HG02981 (cell line): ENCODE measurements at regions not wholly inside any gene's neighbourhood (a gene's known extent, or its start where the extent isn't known, plus 50 kb on each side); places are given as distances from the start of the nearest gene placed in this dataset.
"Not testable (repeated sequence)": the region's sequence is repeated elsewhere in the genome, so short reads cannot be mapped to it uniquely, and the experiment has no call there.

Experiments
- ATAC-seq: cut with Tn5 transposase; IDR thresholded peaks from one replicate; pipeline ENCODE4 v1.9.1; 2021; ENCODE audit warnings: mild to moderate bottlenecking, moderate library complexity; ENCODE audit not compliant: unreplicated experiment

DNA sequence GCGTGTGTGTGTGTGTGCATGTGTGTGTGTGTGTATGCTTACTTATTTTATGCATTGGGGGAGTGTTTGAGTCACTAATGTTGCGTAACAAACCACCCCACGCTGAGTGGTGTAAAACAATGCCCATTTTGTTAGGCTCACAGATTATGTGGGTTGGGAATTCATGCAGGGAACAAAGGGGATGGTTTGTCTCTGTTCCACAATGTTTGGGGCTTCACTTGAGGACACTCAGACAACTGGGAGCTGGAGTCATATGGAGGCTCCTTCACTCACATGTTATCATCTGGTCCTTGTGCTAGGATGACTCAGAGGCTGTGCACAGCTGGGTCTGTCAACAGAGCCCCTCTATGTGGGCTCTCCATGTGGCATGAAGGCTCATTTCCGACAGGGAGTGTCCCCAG is 51.3 kb upstream of the LARGE1 start:
- no peak for ATAC-seq

DNA sequence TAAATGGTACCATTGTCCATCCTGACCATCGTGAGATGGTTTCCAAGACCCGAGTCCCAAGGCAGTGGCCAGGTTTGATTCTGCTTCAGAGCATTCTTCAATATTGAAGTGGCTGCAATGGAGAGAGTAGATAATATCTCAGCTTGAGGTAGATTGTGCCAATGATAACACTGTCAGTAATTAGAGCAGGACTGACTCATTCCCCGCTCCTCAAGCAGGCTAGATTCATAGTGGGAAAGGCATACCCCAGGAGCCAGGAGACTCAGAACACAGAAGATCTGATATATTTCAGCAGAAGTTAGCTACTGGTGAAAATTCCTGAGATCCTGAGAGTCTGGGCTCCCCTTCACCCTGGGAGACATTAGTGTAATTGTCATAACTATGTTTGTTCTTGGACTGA is 55.6 kb upstream of the LARGE1 start:
- no peak for ATAC-seq

DNA sequence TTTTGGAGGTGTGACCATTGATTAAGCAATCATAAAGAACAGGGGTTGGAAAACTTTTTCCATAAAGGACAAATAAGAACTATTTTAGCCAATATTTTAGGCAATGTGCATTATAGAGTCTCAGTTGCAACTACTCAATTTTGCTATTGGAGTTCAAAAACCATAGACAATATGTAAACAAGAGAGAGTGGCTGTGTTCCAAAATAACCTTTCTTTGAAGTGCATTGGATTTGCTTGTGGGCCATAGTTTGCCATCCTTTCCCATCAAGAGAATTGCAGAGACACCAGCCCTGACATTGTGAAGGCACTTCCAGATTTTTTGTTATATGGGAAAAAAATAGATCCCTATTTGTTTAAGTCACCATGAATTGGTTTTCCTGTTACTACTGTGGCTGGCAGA is 63.3 kb upstream of the LARGE1 start:
- ATAC-seq = no peak

DNA sequence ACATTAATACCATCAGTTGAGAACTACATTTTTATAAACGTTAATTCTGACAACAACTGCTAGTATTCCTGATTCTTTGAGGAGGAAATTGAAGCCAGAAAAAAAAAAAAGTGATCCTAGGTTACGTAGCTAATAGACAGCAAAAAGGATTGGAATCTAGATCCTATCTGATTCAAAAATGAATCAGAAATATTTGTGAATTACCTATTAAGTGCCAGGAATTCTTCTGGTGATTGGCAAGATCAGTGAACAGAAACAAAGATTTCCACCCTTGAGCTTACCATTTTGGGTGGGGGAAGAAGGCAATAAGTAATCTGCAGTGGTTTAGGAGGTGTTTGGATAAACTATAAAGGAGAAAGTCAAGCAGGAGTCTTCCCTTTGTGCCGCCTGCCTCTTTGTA is 63.9 kb upstream of the LARGE1 start:
- no peak for ATAC-seq

DNA sequence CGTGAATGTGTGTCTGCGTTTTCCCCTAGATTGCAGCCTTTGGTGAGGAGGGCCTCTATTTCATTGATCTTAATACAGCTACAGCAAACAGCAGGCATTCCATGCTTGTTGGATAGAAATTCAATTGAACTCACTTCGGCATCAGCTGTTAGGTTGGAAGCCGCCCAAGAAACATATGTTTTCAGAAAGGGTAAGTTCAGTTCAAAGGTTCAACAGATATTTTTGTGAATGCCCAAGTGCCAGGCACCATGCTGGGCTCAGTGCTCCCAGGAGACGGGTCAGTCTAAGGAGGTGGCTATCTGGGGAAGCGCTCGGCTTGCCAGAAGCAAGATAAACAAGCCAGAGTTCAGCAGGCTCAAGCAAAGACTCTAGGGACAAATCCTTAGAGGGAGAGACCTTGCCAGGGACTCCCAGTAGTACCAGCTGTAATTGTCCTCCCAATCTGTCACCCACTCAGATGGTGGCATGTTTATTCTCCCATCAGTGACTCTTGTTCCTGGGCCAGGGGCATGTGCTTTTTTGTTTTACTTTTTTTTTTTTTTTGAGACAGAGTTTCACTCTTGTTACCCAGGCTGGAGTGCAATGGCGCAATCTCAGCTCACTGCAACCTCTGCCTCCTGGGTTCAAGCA is 64.5 kb upstream of the LARGE1 start:
- ATAC-seq = no peak

DNA sequence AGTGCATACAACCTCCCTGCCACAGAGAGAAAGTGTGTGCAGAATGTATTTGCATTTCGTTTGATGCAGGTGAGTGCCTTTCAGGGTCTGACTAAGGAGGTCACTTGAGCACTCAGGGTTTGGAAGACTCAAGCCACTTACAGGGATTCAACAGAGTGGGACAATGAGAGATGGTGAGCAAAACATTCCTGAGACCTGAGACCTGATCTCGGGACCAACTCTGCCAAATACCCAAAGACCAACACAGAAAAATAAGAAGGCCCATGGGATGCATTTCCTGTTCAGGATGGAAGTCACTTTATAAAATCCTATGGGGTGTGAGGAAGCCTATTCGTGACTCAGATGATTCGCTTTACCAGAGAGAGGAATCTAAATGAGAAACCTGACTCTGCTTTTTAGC is 65.2 kb upstream of the LARGE1 start:
- ATAC-seq = no peak

DNA sequence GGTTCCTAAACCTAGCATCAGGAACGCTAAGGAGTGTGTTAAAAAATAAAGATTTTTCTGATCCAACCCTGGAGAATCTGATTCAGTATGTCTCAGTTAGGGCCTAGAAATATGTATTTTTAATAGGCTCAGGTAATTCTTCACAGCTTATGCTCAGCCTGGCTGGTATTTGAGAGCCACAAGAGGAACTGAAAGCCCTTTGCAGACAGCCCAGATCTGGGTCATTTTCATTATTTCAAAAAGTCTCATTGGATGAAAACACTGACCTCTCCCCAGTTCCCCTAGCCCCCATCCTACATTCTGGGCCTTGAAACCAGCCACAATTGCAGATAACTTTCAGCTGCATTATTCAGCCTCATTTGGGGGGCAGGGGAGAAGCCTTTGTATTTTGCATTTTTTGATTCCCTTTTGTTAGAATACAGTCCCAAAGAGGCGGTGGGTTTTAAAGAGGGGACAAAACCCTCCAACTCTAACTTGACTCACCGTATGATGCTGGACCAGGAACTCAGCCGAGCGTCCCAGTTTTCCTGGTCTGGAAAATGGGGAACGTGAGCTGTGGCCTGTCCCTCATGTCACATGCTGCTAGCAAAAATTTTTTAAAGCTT is 66.0 kb upstream of the LARGE1 start:
- no peak for ATAC-seq

DNA sequence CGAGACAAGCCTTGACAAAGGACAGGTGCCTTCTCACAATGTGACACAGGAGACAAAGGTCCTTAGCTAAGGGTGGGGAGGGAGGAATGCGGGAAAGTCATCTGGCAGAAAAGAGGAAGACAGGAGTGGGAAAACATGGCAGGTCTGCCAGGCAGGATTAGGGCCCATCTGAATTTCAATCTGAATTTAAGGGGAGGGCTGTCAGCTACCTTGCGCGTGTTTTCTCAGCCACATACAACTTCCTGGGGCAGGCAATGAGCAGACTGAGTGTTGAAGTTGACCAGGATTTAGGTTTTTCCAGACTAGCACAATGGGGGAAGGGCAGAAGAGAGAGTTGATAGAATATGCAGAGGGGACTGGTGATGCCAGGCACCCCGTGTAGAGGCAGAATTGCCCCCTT is 66.7 kb upstream of the LARGE1 start:
- no peak for ATAC-seq

DNA sequence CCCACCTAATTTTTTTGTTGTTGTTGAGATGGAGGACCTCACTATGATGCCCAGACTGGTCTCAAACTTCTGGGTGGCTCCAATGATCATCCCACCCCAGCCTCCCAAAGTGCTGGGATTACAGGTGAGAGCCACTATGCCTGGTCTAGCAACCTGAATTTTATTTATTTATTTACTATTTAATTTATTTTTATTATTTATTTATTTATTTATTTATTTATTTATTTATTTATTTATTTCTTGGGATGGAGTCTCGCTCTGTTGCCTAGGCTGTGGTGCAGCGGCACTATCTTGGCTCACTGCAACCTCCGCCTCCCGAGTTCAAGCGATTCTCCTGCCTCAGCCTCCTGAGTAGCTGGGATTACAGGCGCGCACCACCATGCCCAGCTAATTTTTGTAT is 69.0 kb upstream of the LARGE1 start:
- ATAC-seq = not testable (repeated sequence)

DNA sequence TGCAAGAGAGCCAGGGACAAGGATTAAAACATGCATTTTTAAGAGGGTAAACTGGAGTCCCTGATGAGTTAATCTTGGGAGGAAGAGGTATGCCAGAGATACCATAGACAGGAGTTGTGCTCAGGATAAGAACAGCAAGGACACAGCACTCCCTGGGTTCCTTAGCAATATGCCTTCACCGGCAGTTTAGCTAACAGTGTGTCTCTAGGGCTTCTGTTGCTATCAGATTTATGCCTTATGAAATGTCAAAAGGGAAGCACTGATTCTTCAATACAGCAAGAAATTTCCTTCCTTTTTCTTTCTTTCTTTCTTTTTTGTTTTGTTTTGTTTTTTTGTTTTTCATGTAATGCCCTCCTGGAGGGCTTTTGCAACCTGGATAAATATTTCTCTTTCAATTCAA is 71.3 kb upstream of the LARGE1 start:
- no peak for ATAC-seq

DNA sequence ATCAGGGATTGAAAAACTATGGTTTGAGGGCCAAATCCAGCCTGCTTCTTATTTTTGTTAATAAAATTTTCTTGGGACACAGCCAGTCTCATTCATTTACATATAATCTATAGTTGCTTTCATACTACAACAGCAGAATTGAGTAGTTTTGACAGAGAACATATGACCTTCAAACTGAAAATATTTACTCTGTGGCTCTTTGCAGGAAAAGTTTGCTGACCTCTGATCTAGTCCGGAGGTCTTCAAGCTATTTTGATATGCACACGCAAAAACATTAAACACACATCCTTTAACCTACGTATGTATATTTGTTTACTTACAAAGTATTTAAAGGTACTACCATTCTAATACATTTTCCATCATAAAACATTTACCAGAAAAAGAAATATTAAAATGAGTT is 76.5 kb upstream of the LARGE1 start:
- no peak for ATAC-seq

DNA sequence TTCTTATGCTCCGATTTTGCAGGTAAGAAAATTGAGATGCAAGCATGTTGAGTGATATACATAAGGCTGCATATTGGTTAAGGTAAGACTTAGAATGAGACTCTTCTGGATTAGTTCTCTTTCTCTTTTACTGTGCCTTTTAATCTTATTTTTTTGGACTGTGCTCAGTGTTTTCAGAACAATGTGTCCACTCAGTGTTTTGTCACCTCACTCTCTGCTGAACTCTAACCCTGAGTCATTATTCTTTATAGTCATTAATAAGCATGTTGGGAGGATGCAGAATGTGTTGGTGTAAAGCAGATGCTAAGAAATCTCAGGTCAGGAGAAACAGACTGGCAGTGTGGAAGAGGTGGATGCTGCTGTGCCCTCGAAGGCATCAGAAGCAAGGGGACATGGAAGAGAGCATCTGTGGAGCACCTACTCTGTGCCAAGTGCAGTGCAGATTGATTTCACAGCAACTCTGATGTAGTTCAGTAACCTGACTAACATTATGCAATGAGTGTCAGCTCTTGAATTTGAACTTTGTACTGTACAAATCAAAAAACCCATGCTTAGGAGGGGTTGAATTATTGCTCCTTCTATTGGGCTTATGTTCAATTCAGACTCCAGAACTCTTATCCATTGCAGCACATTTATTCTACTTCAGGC is 80.7 kb upstream of the LARGE1 start:
- no peak for ATAC-seq

DNA sequence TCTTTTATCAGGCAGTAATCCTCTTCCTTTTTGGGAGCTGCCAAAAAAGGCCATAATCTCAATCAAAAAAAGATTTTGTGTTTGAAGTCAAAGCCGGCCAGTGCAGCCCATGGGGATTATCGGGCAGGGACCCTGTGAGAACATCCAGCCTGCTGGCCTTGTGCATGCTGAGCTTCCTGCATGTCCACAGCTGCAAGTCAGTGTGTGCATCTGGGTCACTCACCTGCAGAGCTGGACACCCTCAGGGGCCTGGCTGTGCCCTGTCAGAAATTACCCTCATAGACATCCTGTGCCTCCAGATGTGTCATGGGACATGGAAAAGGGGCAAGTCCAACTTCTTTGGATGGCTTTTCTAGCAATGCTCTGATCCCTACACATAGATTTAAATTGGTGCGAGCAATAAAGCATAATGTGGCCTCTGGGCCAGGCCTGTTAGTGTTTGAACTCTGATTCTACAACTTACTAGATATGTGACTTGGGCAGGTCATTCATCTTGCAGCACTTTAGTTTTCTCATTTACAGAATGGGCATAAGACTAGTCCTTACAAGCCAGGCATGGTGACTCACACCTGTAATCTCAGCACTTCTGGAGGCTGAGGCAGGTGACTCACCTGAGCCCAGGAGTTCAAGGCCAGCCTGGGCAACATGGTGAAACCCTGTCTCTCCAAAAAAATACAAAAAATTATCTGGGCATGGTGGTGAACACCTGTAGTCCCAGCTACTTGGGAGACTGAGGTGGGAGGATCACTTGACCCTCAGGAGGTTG is 81.6 kb upstream of the LARGE1 start:
- ATAC-seq = no peak

DNA sequence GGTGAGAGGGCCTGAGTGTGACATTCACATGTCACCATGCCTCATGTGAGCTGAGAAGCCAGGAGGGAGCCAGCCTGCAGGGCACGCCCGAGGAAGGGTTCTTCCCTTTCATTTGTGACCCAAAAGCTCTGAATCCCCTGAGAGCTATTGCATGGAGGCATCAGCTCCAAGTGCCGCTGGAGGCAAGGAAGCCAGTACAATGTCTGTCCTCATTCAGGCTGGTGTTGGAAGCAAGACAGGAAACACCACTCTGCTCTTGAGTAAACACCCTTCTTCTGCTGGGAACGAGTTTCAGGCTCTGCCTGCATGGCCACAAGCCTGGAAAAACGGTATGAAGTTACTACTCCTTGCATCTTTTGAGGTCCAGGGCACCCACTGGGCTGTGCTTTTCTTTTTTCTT is 83.8 kb upstream of the LARGE1 start:
- no peak for ATAC-seq

DNA sequence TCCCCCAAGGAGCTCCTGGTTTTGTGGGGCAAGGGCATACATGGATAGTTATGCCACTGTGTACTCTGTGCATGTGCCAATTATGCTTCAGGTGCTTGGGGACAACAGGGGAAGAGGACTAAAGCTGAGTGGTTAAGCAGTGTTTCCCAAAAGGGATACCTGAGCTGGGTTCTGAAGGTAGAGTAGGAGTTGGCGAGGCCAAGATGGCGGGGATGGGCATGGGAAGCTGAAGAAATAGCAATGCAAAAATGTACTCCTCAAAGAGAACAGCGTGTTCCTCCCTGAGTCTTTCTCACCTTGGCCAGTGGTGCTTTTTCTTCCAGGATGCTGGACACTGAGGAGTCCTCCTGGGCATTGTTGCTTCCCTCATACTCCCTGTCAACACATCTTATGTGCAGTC is 90.0 kb upstream of the LARGE1 start:
- no peak for ATAC-seq

DNA sequence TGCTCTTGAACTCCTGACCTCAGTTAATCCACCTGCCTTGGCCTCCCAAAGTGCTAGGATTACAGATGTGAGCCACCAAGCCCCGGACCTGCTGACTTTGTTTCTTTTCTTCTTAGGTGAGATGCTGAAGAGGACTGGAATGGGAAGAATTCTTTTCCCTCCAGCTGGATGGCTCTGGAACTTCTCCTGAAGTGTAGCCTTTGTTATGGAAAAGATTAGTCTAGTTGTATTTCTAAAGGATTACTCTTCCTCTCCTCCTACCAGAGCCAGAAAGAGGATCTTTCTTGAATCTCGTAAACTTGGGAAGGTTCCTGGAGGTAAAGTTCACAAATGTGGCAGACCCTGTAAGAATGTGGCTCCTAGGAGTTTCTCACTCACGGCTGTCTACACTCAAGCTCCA is 95.4 kb upstream of the LARGE1 start:
- no peak for ATAC-seq

DNA sequence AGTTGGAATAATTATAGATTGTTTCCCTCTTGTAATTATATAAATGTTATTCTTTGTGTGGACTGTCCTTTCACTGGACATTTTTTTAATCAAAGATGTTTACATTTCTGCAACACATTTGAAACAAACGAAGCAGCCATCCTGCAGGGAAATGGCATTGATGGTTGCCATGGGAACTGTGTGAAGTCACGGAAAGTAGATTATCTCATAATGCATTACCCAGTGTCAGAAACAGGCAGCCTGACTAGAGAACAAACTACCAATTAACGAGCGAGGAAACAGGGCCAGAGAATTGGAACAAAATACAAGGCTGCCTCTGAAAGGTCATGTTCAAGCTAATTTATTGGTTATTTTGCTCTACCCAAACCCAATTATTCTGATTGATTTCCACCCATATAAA is 96.9 kb upstream of the LARGE1 start:
- ATAC-seq = no peak

DNA sequence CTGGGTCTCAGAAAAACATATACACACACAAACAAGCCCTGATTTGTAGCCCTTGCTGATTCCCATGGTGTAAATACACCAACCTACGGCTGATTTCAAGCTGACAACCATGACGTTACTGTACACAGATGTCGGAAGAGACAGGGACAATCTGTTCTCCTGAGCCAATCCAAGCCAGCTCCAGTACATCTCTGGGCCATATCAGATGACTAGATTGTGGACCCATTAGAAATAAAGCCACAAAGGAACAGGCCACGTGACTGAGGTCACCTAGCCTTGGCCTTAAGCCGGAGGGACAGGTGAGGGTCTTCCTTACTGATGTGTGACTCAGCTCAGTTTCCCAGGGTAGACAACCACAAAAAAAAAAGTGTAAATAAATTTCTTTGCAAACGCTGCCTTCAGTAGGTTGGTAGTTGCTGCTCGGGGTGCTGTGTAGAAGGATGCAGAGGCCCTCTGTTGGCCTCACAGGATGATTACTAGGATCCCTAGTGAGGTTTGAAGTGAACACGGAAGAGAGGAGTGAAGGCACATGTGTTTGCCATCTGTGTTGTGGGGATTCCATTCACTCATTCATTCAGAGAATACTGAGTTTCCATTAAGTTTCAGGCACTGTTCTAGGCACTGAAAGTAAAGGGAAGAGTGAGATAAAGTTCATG is 99.0 kb upstream of the LARGE1 start:
- ATAC-seq = no peak

DNA sequence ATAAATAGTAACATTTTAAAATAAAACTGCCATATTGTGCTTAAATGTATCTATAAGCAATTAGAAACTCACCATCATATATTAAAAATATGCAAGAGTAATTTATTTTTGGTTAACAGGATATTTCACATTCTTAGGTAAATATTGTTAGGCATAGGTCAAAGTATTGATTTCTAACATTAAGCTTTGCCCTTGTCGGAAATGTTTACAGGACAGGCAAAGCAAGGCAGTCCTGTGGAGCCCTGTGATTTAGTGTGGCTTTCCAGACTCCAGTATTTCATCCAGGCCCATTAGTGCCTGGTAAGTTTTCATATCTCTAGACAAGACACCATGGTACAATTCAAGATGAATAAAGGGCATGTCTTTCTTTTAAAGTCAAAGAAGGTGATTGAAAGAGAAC is 114.9 kb upstream of the LARGE1 start:
- ATAC-seq = no peak

DNA sequence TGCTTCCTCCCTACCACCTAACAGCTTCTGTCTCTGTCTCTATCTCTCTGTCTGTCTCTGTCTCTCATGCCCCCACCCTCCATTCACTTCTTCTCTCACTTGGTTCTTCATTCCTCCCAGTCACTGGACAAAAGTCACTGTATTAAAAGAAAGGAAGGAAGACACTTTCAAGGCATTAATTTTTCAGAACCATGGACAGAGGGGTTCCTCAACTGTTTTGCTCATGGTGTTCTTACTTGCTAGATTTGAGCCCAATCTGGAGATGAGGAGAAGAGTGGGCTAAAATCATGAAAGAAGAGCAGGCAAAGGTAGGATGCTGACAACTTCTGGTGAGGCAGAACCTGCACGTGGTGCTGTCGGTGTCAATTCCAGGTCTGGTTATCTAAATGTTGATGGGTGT is 116.7 kb upstream of the LARGE1 start:
- ATAC-seq = no peak

DNA sequence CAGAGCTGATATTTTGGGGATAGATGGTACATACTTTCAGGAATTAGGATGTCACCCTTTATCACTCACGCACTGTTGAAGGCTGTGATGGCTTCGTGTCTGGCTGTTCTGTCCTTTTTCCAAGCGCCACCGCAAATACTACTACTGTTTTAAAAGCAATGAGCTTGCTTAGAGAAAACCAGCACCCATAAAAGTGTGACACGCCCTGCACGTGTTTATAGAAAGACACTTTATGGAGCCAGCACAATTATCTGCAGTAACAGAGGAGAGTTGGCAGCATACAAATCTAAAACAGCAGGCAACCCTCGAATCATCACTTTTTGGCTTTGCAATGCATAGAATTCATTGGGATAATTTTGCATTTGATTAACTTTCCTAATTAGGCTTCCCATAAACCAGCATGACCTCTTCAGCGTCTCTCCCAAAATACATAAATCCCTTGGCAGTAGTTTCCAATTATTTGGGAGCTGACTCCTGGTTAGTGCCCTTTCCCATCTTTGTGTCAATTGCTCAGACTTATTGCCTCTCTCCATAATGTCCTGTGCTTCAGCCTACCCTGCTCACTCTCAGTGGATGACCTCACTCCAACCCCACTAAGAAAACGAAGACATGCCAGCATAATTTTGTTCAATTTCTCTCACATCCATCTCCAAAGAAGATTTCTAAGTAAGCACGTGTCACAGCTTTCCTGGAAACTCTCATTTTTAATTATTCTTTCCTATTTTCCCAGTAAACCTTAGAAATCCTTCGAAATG is 118.7 kb upstream of the LARGE1 start:
- ATAC-seq = no peak
